ENCODE measurements at regions not wholly inside any gene's neighbourhood (a gene's known extent, or its start where the extent isn't known, plus 50 kb on each side); places are given as distances from the start of the nearest gene placed in this dataset.

DNA sequence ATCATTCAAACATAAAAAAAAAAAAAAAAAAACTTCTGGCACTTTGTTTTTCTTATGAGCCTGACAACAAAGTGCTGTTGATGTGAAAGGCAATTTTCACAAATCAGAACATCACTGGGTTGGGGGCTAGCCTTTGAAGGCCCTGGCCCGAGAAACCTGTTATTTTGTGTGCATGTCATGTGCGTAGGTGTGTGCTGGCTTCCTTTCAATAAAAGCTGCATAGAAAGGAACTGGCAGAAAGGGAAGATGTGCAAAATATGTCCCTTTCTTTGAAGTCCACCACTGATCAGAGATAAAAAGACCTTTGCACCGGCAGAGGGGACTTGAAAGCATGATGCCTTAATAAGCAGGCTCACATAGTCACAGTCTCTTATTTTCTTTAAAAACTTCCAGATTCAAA, 170.8 kb upstream of the RASGEF1B start:
- no peak overlapping the region for H3K27ac ChIP-seq (ENCODE audit: insufficient read depth, low read length)
- DNase-seq (ENCODE audit: low read depth in 2 of 2), result no peak
- no peaks in the 10 kb centered on the region for H3K79me2 ChIP-seq (ENCODE audit: control insufficient read depth, insufficient read depth, low read length)
- H4K20me1 ChIP-seq (ENCODE audit: control insufficient read depth, extremely low read depth, insufficient read depth, low read length), result no peaks in the 10 kb centered on the region
- no peaks in the 10 kb centered on the region for H3K4me1 ChIP-seq (ENCODE audit: control insufficient read depth, extremely low read depth, insufficient read depth, low read length)
- peaks cover 3% of the 10 kb centered on the region for H3K27me3 ChIP-seq (ENCODE audit: control insufficient read depth, insufficient read depth, low read length)
- no peak overlapping the region for H3K9ac ChIP-seq (ENCODE audit: insufficient read depth, low read length)
- no peak overlapping the region for H2AFZ ChIP-seq (ENCODE audit: low read length)
- TF ChIP-seq, protein P1, sequence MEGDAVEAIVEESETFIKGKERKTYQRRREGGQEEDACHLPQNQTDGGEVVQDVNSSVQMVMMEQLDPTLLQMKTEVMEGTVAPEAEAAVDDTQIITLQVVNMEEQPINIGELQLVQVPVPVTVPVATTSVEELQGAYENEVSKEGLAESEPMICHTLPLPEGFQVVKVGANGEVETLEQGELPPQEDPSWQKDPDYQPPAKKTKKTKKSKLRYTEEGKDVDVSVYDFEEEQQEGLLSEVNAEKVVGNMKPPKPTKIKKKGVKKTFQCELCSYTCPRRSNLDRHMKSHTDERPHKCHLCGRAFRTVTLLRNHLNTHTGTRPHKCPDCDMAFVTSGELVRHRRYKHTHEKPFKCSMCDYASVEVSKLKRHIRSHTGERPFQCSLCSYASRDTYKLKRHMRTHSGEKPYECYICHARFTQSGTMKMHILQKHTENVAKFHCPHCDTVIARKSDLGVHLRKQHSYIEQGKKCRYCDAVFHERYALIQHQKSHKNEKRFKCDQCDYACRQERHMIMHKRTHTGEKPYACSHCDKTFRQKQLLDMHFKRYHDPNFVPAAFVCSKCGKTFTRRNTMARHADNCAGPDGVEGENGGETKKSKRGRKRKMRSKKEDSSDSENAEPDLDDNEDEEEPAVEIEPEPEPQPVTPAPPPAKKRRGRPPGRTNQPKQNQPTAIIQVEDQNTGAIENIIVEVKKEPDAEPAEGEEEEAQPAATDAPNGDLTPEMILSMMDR (conservative IDR thresholded peaks at IDR 0.05 in 1 of 2, IDR thresholded peaks at IDR 0.05 in 1 of 2; ENCODE audit: low read depth in 1 of 2, low read length in 2 of 2), result no peak
- TF ChIP-seq EZH2 (IDR thresholded peaks at IDR 0.05; ENCODE audit: low read length, missing control alignments), result no peak
- H3K36me3 ChIP-seq (ENCODE audit: control insufficient read depth, insufficient read depth, low read length), result no peaks in the 10 kb centered on the region
- no peaks in the 10 kb centered on the region for H3K9me3 ChIP-seq (ENCODE audit: control insufficient read depth, insufficient read depth, low read depth, low read length)
- H3K4me3 ChIP-seq (replicated peaks in 1 of 4; ENCODE audit: control extremely low read depth in 1 of 4, insufficient read depth in 1 of 4, low read depth in 3 of 4, low read length in 4 of 4), result no peak overlapping the region
- no peak overlapping the region for H3K4me2 ChIP-seq (ENCODE audit: extremely low read depth, insufficient read depth, low read length)

- no peak for DNase-seq (ENCODE audit: low read depth in 2 of 2)
- H3K9me3 ChIP-seq (ENCODE audit: control insufficient read depth, insufficient read depth, low read depth, low read length), result no peaks in the 10 kb centered on the region
- H3K4me3 ChIP-seq (replicated peaks in 1 of 4; ENCODE audit: control extremely low read depth in 1 of 4, insufficient read depth in 1 of 4, low read depth in 3 of 4, low read length in 4 of 4), result no peak overlapping the region
- H2AFZ ChIP-seq (ENCODE audit: low read length), result no peak overlapping the region
- no peaks in the 10 kb centered on the region for H3K79me2 ChIP-seq (ENCODE audit: control insufficient read depth, insufficient read depth, low read length)
- H3K27me3 ChIP-seq (ENCODE audit: control insufficient read depth, insufficient read depth, low read length), result peaks cover 3% of the 10 kb centered on the region
- no peaks in the 10 kb centered on the region for H3K4me1 ChIP-seq (ENCODE audit: control insufficient read depth, extremely low read depth, insufficient read depth, low read length)
- no peak for TF ChIP-seq EZH2 (IDR thresholded peaks at IDR 0.05; ENCODE audit: low read length, missing control alignments)
- TF ChIP-seq, protein P1 (conservative IDR thresholded peaks at IDR 0.05 in 1 of 2, IDR thresholded peaks at IDR 0.05 in 1 of 2; ENCODE audit: low read depth in 1 of 2, low read length in 2 of 2), result no peak
- H4K20me1 ChIP-seq (ENCODE audit: control insufficient read depth, extremely low read depth, insufficient read depth, low read length), result no peaks in the 10 kb centered on the region
- no peak overlapping the region for H3K4me2 ChIP-seq (ENCODE audit: extremely low read depth, insufficient read depth, low read length)
- H3K36me3 ChIP-seq (ENCODE audit: control insufficient read depth, insufficient read depth, low read length), result no peaks in the 10 kb centered on the region
- no peak overlapping the region for H3K9ac ChIP-seq (ENCODE audit: insufficient read depth, low read length)
- H3K27ac ChIP-seq (ENCODE audit: insufficient read depth, low read length), result no peak overlapping the region
Measured at GRCh38 chr4:81639248-81639647, 167.5 kb upstream of the RASGEF1B start.

- peaks cover 3% of the 10 kb centered on the region for H3K27me3 ChIP-seq (ENCODE audit: control insufficient read depth, insufficient read depth, low read length)
- no peaks in the 10 kb centered on the region for H3K79me2 ChIP-seq (ENCODE audit: control insufficient read depth, insufficient read depth, low read length)
- no peak overlapping the region for H3K4me3 ChIP-seq (replicated peaks in 1 of 4; ENCODE audit: control extremely low read depth in 1 of 4, insufficient read depth in 1 of 4, low read depth in 3 of 4, low read length in 4 of 4)
- DNase-seq (ENCODE audit: low read depth in 2 of 2), result no peak
- TF ChIP-seq, protein P1 (conservative IDR thresholded peaks at IDR 0.05 in 1 of 2, IDR thresholded peaks at IDR 0.05 in 1 of 2; ENCODE audit: low read depth in 1 of 2, low read length in 2 of 2), result no peak
- no peak for TF ChIP-seq EZH2 (IDR thresholded peaks at IDR 0.05; ENCODE audit: low read length, missing control alignments)
- H3K9me3 ChIP-seq (ENCODE audit: control insufficient read depth, insufficient read depth, low read depth, low read length), result no peaks in the 10 kb centered on the region
- no peaks in the 10 kb centered on the region for H4K20me1 ChIP-seq (ENCODE audit: control insufficient read depth, extremely low read depth, insufficient read depth, low read length)
- no peak overlapping the region for H3K27ac ChIP-seq (ENCODE audit: insufficient read depth, low read length)
- H3K9ac ChIP-seq (ENCODE audit: insufficient read depth, low read length), result no peak overlapping the region
- no peaks in the 10 kb centered on the region for H3K36me3 ChIP-seq (ENCODE audit: control insufficient read depth, insufficient read depth, low read length)
- no peak overlapping the region for H2AFZ ChIP-seq (ENCODE audit: low read length)
- H3K4me2 ChIP-seq (ENCODE audit: extremely low read depth, insufficient read depth, low read length), result no peak overlapping the region
- H3K4me1 ChIP-seq (ENCODE audit: control insufficient read depth, extremely low read depth, insufficient read depth, low read length), result no peaks in the 10 kb centered on the region
Measured at GRCh38 chr4:81638698-81639097, 167.0 kb upstream of the RASGEF1B start.
